ENCODE measurements at regions not wholly inside any gene's neighbourhood (a gene's known extent, or its start where the extent isn't known, plus 50 kb on each side); places are given as distances from the start of the nearest gene placed in this dataset.
A peak's percentile ranks its signal among the peaks of the same experiment; 100 is the strongest.

DNA sequence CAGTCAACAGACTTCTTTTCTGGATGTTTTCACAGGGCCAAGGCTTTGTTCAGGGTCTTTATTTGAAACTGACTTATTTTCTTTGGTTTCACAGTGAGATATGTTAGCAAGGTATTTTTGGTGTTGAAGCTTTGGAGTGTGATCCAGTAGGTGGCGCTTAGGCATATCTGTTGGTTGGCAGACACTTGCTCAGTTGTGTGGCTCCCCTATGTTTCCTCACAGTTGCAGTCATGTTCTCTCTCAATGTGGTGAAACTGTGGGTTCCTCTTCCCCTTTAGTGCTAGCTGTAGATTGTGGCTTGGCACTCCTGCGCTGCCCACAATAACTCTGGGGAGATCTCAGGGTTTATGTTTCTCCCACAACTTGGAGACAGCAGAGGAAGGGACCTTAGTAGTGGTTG lies 460.8 kb downstream of the SLITRK2 start:
- Histone ChIP-seq H3K27me3 (ENCODE audit: insufficient read depth, insufficient read length) (no peaks in the 10 kb centered on the region), H3K4me3 (ENCODE audit: insufficient read length, low read depth) (no peak overlapping the region), H3K9me3 (ENCODE audit: insufficient read depth, low read length) (no peaks in the 10 kb centered on the region), H3K4me1 (ENCODE audit: insufficient read depth, insufficient read length) (no peaks in the 10 kb centered on the region), H3K36me3 (ENCODE audit: insufficient read depth, insufficient read length, low read length) (no peaks in the 10 kb centered on the region), H3K9ac (ENCODE audit: insufficient read length, low read depth) (no peak overlapping the region)
- peak; percentile 1 for DNase-seq (ENCODE audit: low read depth, low spot score)
- no peak for TF ChIP-seq SUZ12 (IDR thresholded peaks at IDR 0.05; ENCODE audit: extremely low read depth, insufficient read depth, insufficient read length)
- no peak for TF ChIP-seq ZNF274 (IDR thresholded peaks at IDR 0.05; ENCODE audit: low read depth, low read length)
- TF ChIP-seq YY1 (IDR thresholded peaks at IDR 0.05; ENCODE audit: insufficient read depth, insufficient read length) = no peak
